Natural killer cell (primary cell): ENCODE measurements at regions not wholly inside any gene's neighbourhood (a gene's known extent, or its start where the extent isn't known, plus 50 kb on each side); places are given as distances from the start of the nearest gene placed in this dataset.

Source experiments
- ATAC-seq, 3 donors: fragments of 150-1000 bp in 2 of 3; fragments of 200-7000 bp in 1 of 3; cut with Tn5 transposase; 1 replicate in 1 of 3; 2 replicates in 2 of 3; pipeline ENCODE4 v1.10.0; 2021; ENCODE audit warnings: mild to moderate bottlenecking in 2 of 3, moderate library complexity in 2 of 3
- DNase-seq, 2 donors: peaks; one replicate each; pipeline versions ENCODE4 v3.0.0 to v3.0.0-alpha.2; 2013 to 2021; ENCODE audit warnings: mixed read lengths in 1 of 2
- H3K27ac ChIP-seq: one replicate; pipeline ENCODE4 v1.5.1; 2013; ENCODE audit warnings: mild to moderate bottlenecking, low read length
- H3K27me3 ChIP-seq: one replicate; pipeline ENCODE4 v1.6.1; 2013; ENCODE audit warnings: low read length; ENCODE audit not compliant: control insufficient read depth, insufficient read depth
- H3K36me3 ChIP-seq: one replicate; pipeline ENCODE4 v1.6.1; 2013; ENCODE audit warnings: low read length; ENCODE audit not compliant: control insufficient read depth, insufficient read depth
- H3K4me1 ChIP-seq: one replicate; pipeline ENCODE4 v1.6.1; 2013; ENCODE audit warnings: low read length; ENCODE audit not compliant: control insufficient read depth, insufficient read depth
- H3K4me3 ChIP-seq: one replicate; pipeline ENCODE4 v1.5.1; 2013; ENCODE audit warnings: low read length
- H3K9me3 ChIP-seq: one replicate; pipeline ENCODE4 v1.6.1; 2013; ENCODE audit warnings: low read length; ENCODE audit not compliant: control insufficient read depth, insufficient read depth
- H3K27ac Mint-ChIP-seq, 2 donors: one replicate each; pipeline ENCODE4 v1.8.0; 2022; ENCODE audit warnings: mild to moderate bottlenecking in 2 of 2, mixed read lengths in 2 of 2, moderate library complexity in 1 of 2
- H3K27me3 Mint-ChIP-seq, 2 donors: one replicate each; pipeline ENCODE4 v1.8.0; 2022; ENCODE audit warnings: low read depth in 2 of 2, mixed read lengths in 2 of 2
- H3K36me3 Mint-ChIP-seq: one replicate; pipeline ENCODE4 v1.8.0; 2022; ENCODE audit warnings: mixed read lengths
- H3K4me1 Mint-ChIP-seq, 2 donors: one replicate each; pipeline ENCODE4 v1.8.0; 2022; ENCODE audit warnings: mixed read lengths in 2 of 2
- H3K4me3 Mint-ChIP-seq: one replicate; pipeline ENCODE4 v1.8.0; 2022; ENCODE audit warnings: mild to moderate bottlenecking, moderate library complexity, mixed read lengths
- H3K9me3 Mint-ChIP-seq, 2 donors: one replicate each; pipeline ENCODE4 v1.8.0; 2022; ENCODE audit warnings: mixed read lengths in 2 of 2
- CTCF ChIP-seq: fragments of 200-600 bp; IDR thresholded peaks from one replicate; pipeline ENCODE4 v1.8.0; 2022; ENCODE audit warnings: antibody characterized with exemption
- WGBS: methylation state at CpG from one replicate; pipeline ENCODE4 v1.1.7; 2013; ENCODE audit warnings: missing lambda C conversion rate; ENCODE audit not compliant: insufficient coverage; 5-methylcytosine and 5-hydroxymethylcytosine counted together
- intact Hi-C: fragments of 100-400 bp; cut with micrococcal nuclease; formaldehyde crosslinking; loops from one replicate; pipeline ENCODE4 v1.14.2; 2022

GRCh38 chr2:41521211-41521610 is 526.6 kb upstream of the PKDCC start:
- Histone ChIP-seq H3K9me3 (no peaks in the 10 kb centered on the region), H3K4me3 (no peak overlapping the region), H3K27me3 (no peaks in the 10 kb centered on the region), H3K27ac (no peak overlapping the region), H3K4me1 (no peaks in the 10 kb centered on the region), H3K36me3 (no peaks in the 10 kb centered on the region)
- intact Hi-C loops = no loop called here
- TF ChIP-seq CTCF = no peak
- no peak for DNase-seq
- H3K27me3 Mint-ChIP-seq = no peaks in the 10 kb centered on the region
- H3K4me1 Mint-ChIP-seq = no peaks in the 10 kb centered on the region
- ATAC-seq = no peak
- H3K9me3 Mint-ChIP-seq = no peaks in the 10 kb centered on the region
- H3K27ac Mint-ChIP-seq = no peak overlapping the region
- H3K4me3 Mint-ChIP-seq = no peak overlapping the region
- no peaks in the 10 kb centered on the region for H3K36me3 Mint-ChIP-seq

GRCh38 chr2:41527525-41528323 is 520.1 kb upstream of the PKDCC start:
- Histone ChIP-seq H3K27me3 (no peaks in the 10 kb centered on the region), H3K9me3 (no peaks in the 10 kb centered on the region), H3K36me3 (no peaks in the 10 kb centered on the region), H3K4me3 (no peak overlapping the region), H3K4me1 (no peaks in the 10 kb centered on the region), H3K27ac (no peak overlapping the region)
- Mint-ChIP-seq H3K4me1 (no peaks in the 10 kb centered on the region), H3K9me3 (peaks cover 0 to 2% of the 10 kb centered on the region in 2 donors), H3K36me3 (peaks cover 6% of the 10 kb centered on the region), H3K27ac (no peak overlapping the region), H3K4me3 (no peak overlapping the region), H3K27me3 (no peaks in the 10 kb centered on the region)
- no peak for TF ChIP-seq CTCF
- DNase-seq = no peak
- WGBS = 91% methylated on average over 4 of the region's 6 CpGs
- intact Hi-C loops = no loop called here
- no peak for ATAC-seq

- no peak for ATAC-seq
- Histone ChIP-seq H3K27ac (no peak overlapping the region), H3K36me3 (no peaks in the 10 kb centered on the region), H3K27me3 (no peaks in the 10 kb centered on the region), H3K4me3 (no peak overlapping the region), H3K4me1 (no peaks in the 10 kb centered on the region), H3K9me3 (no peaks in the 10 kb centered on the region)
- intact Hi-C loops = no loop called here
- Mint-ChIP-seq H3K27me3 (no peaks in the 10 kb centered on the region), H3K9me3 (peaks cover 0 to 2% of the 10 kb centered on the region in 2 donors), H3K4me1 (no peaks in the 10 kb centered on the region), H3K4me3 (no peak overlapping the region), H3K36me3 (peaks cover 2% of the 10 kb centered on the region), H3K27ac (no peak overlapping the region)
- no peak for DNase-seq
- no peak for TF ChIP-seq CTCF
- 87% methylated on average over 3 of the region's 3 CpGs for WGBS
Measured at GRCh38 chr2:41535575-41535974, 512.2 kb upstream of the PKDCC start.
